HPDE6-E6E7 (cell line): ENCODE measurements at regions not wholly inside any gene's neighbourhood (a gene's known extent, or its start where the extent isn't known, plus 50 kb on each side); places are given as distances from the start of the nearest gene placed in this dataset.
A peak's percentile ranks its signal among the peaks of the same experiment; 100 is the strongest.
"Not testable (repeated sequence)": the region's sequence is repeated elsewhere in the genome, so short reads cannot be mapped to it uniquely, and the experiment has no call there.

Source experiments
- DNase-seq: peaks from one replicate; pipeline ENCODE4 v3.0.0; 2011; ENCODE audit warnings: missing footprints; ENCODE audit errors: extremely low spot score

DNA sequence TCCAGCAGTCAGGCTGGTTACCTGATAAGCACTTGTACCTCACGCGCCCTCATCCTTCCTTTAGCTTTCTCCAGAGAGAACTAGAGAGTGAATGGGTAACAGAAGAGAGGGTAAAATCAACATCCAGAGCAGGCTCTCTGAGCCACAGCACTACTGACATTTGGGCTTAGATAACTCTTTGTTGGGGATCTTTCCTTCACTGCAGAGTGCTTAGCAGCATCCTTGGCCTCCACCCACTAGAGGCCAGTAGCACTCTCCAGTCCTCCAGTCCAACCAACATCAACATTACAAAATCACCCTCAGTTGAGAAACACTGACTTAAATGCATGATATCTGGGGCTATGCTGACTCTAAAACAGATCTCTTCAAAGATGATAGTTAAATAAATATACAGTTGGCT, 220.7 kb downstream of the TACR3 start:
- DNase-seq: no peak

DNA sequence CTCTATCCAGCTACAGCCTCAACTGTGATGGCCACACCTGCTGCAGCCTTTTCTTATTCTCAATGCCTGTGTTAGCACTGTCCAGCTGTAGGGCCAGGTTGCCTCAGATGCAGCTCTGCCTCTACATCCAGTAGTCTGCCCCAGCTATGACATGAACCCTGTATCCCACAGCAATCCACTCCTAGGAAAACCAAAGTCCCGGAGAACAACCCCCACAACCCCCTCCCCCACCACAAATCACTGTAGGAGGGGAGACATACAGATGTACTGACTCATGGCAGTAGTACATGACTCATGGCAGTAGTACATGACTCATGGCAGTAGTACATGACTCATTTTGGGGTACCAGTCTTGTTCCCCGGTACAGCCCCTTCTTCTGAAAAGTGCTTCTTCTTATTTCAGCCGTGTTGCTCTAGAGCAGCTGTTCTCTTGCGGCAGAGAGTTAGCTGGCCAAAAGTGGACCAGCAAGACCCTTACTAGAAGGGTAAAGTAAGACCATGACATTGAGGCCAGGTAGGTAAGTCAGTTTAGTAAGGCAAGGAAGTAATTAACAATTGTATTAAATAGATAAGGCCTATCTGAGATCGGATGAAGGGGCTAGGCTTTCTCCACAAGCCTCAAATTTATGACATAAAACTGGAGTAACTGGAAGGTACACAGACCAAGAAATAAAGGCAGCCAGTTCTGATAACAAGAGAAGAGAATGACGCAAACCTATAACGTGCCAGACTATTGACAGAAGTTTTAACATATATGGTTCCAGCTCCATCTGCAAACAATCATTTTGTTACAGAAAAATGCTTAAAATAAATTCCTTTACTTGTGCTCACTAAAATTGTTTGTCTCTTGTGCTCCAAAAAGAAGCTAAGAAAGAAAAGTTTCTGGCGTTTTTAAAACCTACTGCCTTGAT, 221.4 kb downstream of the TACR3 start:
- DNase-seq: peak; percentile 23

DNA sequence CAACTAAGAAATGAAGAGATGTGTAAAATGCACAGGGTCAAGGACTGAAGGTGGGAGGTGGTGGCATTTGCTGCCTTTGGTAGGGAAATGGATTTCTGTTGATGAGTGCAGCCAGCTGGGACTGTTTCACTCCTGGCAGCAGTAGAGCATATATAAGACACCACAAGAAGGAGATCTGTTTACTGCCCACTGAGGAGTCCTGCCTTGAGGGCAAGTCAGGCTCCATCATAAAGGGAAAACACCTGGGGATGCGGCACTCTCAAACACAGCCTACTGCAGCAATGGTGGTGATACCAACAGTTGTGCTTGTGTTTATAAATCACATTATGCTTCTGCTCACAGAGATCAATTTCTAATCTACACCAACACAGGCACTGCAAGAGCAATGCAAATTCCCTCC, 222.1 kb downstream of the TACR3 start:
- DNase-seq: no peak

DNA sequence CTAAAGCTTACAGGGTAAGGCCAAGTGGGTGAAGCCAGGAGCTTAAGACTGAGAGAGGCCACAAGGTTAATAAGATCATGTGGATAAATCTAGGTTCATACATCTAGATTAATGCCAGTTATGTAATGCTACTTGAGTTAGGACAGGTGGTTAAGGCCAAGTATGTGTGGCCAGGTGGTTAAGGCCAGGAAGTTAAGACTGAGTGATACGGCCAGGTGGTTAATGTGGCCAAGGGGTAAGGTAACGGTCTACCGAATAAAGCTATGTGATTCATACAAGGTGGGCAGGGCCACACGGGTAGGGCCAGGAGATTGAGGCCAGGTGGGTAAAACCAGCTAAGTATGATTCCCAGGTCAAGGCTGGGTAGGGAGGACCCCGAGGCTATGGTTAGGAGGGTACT, 223.0 kb downstream of the TACR3 start:
- no peak for DNase-seq

DNA sequence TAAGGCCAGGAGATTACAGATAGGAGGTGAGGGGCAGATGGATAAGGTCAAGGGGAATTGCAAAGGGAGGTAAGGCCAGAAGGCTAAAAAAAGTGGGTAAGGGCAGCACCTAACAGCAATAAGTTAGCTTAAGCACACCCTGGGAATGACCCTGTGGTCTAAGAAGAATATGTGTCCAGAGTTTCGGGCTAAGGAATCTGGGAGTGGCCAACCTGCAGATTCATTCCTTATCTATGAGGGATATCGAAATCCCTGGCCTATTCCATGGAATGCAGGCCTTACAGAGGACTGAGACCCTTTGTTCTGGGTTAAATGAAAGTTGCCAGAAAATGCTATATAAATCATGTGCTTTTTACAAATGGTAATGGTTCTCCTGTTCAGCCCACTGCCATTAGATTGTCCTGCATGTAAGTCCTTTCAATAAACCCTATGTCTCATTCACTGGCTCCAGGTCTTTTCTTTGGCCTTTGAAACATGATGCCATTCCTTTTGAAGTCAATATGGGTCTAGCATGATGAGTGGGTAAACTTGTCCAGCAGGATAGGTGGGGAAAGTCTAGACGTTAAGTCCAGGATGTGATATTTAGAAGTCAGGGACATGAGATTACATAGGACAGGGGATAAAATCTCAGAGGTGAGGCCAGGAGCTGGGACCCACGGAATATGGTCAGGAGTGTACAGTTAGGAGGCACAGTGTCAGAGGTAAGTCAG, 226.2 kb downstream of the TACR3 start:
- DNase-seq: no peak

DNA sequence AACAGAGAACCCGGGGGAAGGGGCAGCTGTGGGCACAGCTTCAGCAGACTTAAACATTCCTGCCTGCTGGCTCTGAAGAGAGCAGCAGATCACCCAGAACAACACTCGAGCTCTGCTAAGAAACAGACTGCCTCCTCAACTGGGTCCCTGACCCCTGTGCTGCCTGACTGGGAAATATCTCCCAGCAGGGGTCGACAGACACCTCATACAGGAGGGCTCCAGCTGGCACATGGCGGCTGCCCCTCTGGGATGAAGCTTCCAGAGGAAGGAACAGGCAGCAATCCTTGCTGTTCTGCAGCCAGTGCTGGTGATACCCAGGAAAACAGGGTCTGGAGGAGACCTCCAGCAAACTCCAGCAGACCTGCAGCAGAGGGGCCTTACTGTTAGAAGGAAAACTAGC, 234.5 kb downstream of the TACR3 start:
- not testable (repeated sequence) for DNase-seq

DNA sequence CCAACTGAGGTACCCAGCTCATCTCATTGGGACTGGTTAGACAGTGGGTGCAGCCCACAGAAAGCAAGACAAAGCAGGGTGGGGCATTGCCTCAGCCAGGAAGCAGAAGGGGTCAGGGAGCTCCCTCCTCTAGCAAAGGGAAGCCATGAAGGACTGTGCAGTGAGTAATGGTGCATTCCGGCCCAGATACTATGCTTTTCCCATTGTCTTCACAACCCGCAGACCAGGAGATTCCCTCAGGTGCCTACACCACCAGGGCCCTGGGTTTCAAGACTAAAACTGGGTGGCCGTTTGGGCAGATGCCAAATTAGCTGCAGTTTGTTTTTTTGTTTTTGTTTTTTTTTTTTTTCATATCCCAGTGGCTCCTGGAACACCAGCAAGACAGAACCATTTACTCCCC, 235.3 kb downstream of the TACR3 start:
- DNase-seq: no peak

DNA sequence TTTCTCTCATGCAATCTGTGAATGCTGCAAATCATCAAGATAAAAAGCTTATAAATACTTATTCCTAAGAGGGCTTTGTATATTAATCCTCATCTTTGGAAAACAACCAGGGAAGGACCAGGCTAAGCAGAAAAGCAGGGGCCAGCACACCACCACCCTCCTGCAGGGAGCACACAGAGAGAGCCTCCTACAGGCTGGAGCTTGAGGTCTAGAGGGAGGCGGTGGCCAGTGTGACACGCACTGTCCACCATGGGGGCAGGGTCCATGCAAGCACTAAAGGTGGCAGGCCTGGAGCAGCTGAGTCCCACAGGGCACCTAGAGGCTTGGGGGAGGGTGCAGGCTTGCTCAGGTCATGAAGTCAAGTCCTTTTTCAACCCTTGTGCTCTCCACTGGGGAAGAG, 236.9 kb downstream of the TACR3 start:
- no peak for DNase-seq

DNA sequence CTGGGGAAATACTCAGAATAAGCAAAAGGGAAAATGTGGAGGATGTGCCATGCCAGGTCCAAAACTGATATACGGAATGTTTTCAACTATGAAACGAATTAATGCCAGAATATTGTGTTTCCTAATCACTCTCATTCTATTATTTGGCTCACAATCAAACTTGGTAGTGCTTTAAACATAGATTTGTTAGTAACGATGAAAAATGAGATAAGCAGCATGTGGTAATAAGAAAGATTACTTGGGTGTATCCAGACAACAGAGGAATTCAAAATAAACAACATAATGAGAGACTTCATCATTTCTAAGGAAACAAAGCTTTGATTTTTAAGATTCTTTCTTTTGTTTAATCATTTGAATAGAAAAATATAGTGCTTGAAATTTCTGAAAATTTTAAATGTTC, 237.3 kb downstream of the TACR3 start:
- DNase-seq: no peak

DNA sequence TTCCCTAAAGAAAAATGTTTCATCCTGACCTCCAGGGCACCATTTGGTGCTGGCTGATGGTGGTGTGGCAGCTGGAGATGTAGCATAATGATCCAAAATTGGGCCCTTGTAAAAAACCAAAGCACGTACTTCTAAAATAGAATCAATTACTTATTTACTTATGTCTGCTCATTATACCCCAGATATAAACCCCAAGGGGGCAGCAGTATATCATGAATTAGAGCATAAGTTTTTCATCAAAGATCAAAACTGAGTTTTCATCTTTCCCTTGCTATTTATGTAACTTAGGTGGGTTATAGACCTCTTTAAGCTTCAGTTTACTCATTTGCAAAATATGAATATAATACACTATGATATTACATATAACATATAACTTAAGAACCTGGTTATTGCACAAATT, 241.1 kb downstream of the TACR3 start:
- no peak for DNase-seq

DNA sequence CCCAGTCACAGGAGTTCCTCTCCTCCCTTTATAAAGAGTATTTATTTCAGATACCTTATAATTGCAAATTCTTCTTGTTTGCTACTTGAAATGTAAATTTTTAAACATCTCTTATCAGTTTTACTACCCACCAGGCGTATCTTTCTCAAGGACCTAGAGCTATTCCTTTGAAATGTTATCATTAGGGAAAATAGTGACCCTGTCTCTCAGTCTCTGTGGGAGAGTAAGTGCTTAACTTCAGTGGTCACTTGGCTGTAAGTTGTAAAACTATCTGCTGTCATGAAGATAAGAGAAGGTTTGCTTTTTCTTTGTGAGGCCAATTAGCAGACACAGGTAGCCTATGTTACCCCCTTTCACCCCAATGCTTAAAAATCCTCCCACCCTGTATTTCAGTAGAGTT, 241.6 kb downstream of the TACR3 start:
- DNase-seq: no peak

DNA sequence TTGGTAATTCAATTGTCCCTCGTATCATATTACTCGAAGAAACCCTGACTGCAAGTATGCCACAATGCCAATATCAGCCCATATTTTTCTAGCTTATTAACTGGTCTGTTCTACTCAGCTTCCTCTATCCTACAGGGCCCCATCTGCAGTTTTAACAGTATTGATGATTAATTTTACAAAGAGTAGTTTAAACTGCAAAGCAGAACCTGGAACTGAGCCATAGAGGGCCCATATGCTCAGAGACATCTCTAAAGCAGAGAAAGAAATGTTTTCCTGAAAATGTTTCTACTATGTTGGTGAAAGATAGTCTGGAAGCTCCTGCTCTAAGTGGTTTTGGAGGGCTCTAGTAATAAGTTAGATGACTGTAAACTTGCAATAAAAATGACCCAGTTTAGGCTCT, 259.4 kb upstream of the CENPE start:
- no peak for DNase-seq

DNA sequence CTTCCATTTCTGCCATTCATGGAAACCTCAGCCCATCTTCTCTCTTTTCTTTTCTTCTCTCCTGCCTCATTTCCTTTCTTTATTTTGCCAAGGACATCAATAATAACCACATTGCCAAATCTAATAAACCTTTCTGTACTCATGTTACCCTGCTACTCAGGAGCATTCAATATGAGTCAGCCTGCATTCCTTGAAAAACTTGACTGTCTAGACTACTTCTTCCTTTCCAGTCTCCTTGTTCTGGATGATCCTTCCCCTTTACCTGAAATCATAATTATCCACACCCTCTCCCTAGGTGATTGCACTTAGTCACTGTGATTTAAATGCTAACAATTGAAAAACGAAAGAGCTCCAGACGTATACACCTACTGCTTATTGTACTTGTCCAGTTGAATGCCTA, 253.2 kb upstream of the CENPE start:
- peak; percentile 49 for DNase-seq

DNA sequence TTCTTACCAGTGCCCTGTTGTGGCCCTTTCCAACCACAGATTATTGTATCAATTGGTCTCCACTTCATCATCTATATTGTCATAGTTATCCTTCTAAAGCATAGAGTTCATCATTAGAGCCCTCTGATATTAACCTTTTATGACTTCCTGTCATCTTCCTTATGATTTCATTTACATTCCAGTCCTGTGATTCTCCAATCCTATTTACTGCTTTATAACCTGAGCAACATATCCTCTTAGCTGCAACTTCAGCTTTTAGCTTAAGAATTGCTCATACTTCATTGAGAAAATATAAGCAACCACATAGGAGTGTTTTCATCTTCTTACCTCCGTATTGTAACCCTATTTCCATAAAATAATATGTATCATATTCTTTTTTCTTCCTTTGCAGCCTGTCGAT, 252.6 kb upstream of the CENPE start:
- no peak for DNase-seq

DNA sequence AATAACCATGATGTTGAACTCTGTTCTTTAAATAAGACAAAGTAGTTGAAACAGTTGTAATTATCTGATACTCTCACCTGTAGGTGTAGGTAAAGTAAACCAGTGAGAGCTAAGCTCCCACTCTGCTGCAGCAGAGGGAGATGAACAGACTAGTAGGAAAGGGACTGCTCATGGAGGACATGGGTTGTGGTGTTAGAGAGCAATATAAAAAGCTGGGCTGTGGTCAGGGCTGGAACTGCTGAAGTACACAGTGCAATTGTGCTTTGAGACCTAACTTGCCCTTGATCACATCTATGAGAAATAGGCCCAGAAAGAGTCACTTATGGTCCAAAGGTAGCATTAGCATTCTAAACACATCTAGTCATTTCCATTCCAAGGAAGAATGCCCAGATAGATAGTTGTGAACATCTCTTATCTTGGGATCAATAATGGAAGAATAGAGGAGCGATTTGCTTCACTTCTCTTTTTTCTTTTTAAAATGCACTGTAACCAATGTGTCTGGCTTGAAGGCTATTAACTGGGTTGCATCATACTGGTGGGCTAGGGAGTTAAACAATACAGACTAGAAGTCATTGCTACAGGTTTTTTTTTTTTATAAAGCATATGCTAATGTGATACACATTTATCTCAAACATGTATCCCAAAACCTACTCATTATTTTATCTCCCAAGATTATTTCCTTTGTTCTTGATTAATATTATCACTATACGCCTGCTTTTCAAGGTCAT, 251.3 kb upstream of the CENPE start:
- DNase-seq: no peak

DNA sequence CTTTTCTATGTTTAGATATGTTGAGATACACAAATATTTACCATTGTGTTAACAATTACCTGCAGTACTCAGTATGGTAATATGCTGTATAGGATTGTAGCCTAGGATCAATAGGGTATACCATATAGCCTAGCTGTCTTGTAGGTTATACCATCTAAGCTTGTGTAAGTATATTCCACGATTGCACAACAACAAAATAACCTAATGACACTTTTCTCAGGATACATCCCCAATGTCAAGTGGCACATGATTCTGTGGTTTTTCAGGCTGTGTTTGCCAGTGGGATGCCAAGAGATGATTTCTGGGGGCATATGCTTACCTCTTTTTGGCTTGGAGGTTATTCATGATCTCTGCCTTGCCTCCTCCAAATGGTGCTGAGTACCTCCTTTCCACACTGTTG, 247.2 kb upstream of the CENPE start:
- no peak for DNase-seq

DNA sequence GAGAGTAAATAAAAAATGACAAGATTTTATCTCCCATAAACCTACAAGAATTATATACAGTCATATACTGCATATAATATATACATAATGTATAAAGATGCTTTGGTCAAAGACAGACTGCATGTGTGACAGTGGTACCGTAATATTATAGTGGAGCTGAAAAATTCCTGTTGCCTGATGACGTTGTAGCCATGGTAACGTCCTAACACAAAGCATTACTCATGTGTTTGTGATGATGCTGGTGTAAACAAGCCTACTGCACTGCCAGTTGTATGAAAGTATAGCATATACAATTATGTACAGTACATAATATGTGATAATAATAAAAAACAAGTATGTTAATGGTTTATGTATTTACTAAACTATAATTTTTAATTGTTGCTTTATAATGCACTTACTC, 245.2 kb upstream of the CENPE start:
- DNase-seq: peak; percentile 6

DNA sequence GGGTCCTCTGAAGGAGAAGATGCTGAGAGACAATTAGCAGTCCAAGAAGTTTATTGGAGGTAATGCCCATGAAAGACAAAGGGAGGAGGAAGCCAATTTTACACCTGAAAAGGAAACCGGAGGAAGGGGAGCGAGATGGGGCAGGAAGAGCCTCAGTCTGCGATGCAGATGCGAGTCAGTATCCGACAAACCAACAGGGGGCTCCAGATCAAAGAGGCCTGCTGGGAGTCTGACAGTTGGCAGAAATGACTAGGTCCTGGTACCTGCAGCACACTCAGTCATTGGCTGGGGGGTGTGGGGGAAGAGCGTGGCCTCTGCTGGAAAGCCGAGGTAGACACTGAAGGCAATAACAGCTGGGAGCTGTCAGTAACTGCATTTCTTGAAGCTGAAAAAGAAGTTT, 231.1 kb upstream of the CENPE start:
- no peak for DNase-seq

DNA sequence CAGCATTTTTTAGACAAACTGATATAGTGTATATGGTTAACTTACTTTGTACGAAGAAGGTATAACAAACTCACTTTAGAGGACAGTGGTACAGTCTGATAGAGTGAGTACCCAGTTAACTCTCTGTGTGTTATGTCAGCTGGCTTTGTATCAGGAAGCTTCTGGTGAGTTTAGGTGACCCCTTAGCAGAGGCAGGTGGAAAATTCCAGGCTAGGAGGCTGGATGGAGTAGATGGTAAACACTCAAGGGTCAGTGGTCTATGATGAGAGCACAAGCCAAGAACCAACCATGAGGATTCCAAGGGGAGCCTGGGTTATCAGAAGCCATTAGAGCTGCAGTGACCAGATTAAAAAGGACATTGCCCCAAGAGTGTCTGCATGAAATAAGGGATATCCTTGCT, 227.3 kb upstream of the CENPE start:
- DNase-seq: no peak

DNA sequence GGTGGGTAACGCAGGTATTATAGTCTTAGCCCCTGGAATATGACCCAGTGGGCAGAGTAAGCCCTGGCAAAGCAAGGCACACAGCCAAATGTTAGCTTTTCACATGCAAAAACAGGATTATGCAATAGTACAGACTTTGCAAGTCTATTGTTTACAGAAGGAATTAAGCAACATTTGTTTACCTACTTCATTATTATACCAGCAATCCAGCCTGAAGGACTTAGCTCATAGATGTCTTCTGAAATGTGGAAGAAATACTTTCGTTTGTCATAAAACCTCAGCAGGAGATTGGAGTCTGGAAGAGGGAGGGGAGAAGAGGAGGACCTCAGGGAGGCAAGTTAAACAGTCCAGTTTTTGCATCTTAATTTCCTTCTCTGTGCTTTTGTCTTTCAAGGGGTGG, 226.7 kb upstream of the CENPE start:
- DNase-seq: peak; percentile 48

DNA sequence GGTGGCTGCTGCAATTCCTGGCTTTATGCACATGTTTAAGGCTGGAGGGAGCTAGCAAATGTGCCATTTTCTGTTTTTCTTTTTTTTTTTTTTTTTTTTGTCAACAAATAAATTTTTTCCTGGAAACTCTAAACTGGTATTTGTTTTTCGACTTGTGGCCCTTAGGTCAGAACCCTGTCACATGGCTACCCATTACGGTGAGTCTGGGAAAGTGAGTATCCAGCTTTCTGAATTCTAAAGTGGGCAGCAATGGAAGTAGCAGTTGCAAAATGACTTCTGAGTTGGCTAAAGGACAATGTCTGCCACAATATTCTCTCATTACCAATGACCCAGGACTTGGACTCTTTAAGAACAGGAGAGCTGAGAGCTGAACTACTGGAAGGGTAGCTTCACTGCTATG, 225.1 kb upstream of the CENPE start:
- DNase-seq: no peak

DNA sequence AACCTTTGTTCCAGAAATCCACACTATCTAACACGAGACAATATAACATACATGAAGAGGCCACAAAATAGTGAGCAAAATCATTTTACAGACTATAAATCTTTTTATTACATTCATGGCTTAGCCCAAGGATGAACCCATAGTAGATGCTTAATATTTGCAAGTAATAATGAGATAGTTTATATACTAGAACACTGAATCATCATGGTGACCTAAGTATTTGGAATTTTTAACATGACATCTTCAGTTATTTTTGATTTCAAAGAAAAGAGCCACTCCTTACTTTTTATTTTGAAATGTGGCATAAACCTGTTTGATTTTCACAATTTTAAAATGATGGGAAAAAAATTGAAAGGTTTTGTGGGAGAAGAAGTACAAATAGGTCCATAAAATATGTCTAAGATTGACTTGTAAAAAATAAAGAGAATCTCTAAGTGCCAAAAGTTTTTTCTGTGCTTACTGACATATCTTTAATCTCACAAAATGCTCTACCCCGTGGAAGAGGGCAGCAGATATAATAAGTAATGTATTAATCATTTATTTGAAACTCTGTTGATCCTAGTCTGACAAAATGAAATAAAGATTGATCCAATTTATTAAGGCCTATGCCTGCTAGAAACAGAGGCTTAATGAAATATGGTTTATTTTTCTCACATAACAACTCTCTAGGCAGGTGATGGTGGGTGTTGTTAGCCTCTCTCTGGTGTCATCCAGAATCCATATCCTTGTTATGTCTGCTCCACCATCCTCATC, 224.5 kb upstream of the CENPE start:
- no peak for DNase-seq
